ENCODE measurements at regions not wholly inside any gene's neighbourhood (a gene's known extent, or its start where the extent isn't known, plus 50 kb on each side); places are given as distances from the start of the nearest gene placed in this dataset.

DNA sequence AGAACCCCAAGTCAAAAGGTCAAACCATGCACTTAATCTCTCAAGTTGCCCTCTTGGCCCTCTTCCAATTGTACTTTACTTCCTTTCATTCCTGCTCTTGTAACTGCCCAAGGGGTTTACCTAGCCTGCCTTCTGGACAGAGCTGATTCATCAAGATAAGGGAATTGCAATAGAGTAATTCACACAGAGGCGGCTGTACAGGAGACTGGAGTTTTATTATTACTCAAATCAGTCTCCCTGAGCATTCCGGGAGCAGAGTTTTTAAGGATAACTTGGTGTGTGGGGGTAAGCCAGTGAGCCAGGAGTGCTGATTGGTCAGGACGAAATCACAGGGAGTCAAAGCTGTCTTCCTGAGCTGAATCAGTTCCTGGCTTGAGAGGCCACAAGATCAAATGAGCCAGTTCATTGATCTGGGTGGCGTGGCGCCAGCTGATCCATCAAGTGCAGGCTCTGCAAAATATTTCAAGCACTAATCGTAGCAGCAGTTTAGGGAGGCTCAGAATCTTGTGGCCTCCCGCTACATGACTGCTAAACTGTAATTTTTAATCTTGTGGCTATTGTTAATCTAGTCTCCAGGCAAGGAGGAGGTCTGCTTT is 590.0 kb downstream of the EPHA3 start:
- 5% methylated on average over 7 of the region's 7 CpGs for WGBS (ENCODE audit: missing lambda C conversion rate)
- Histone ChIP-seq H3K27ac (no peak overlapping the region), H3K4me3 (no peak overlapping the region), H3K9me3 (0 out of 3 replicates have a peak, but pooled peaks cover 4% of the 10 kb centered on the region), H3K4me1 (no peaks in the 10 kb centered on the region), H3K4me2 (no peak overlapping the region)
- ATAC-seq (no peak), FAIRE-seq (no peak), DNase-seq (ENCODE audit: low read depth in 1 of 2, low spot score in 1 of 2) (no peak)
- TF ChIP-seq RCOR1 (IDR thresholded peaks at IDR 0.05; ENCODE audit: low read depth, low read length) (no peak), KDM5A (IDR thresholded peaks at IDR 0.05) (no peak), TP53 (CRISPR knock-in tag; IDR thresholded peaks at IDR 0.05) (no peak), ZSCAN20 (CRISPR knock-in tag; IDR thresholded peaks at IDR 0.05) (no peak), HOXA7 (CRISPR knock-in tag; IDR thresholded peaks at IDR 0.05) (no peak), ZC3H11A (IDR thresholded peaks at IDR 0.05) (no peak), SREBF2 (IDR thresholded peaks at IDR 0.05) (no peak), JUNB (IDR thresholded peaks at IDR 0.05) (no peak), ZFP36 (IDR thresholded peaks at IDR 0.05; ENCODE audit: borderline replicate concordance, partially characterized antibody) (no peak), RARB (CRISPR knock-in tag; IDR thresholded peaks at IDR 0.05) (no peak), MAZ (IDR thresholded peaks at IDR 0.05; ENCODE audit: borderline replicate concordance, low read depth, low read length) (no peak), NFE2L2 (conservative IDR thresholded peaks at IDR 0.05; ENCODE audit: low read length) (no peak), CBX8 (IDR thresholded peaks at IDR 0.05) (no peak)
- POLR2A ChIA-PET = no interaction called here
- CTCF ChIA-PET = no interaction called here

GRCh38 chr3:89698208-89698830 is 590.9 kb downstream of the EPHA3 start:
- H3K4me2 ChIP-seq = no peak overlapping the region
- WGBS (ENCODE audit: missing lambda C conversion rate) = 31% methylated on average over 3 of the region's 3 CpGs
- 0 out of 3 replicates have a peak, but pooled peaks cover 4% of the 10 kb centered on the region for H3K9me3 ChIP-seq
- ATAC-seq = no peak
- H3K4me3 ChIP-seq = no peak overlapping the region
- DNase-seq (ENCODE audit: low read depth in 1 of 2, low spot score in 1 of 2) = no peak
- FAIRE-seq = no peak
- H3K27ac ChIP-seq = no peak overlapping the region
- ChIA-PET POLR2A (no interaction called here), CTCF (no interaction called here)
- TF ChIP-seq RARB (CRISPR knock-in tag; IDR thresholded peaks at IDR 0.05) = no peak
- no peaks in the 10 kb centered on the region for H3K4me1 ChIP-seq

GRCh38 chr3:89699229-89699628 is 591.8 kb downstream of the EPHA3 start:
- no peak overlapping the region for H3K4me3 ChIP-seq
- TF ChIP-seq USF2 (IDR thresholded peaks at IDR 0.05) (no peak), CHD4 (IDR thresholded peaks at IDR 0.05; ENCODE audit: borderline replicate concordance) (no peak), BCL3 (IDR thresholded peaks at IDR 0.05) (no peak), CBX2 (IDR thresholded peaks at IDR 0.05; ENCODE audit: borderline replicate concordance, low read depth) (no peak), POLR2AphosphoS2 (conservative IDR thresholded peaks at IDR 0.05; ENCODE audit: low read length) (no peak), ZSCAN20 (CRISPR knock-in tag; IDR thresholded peaks at IDR 0.05) (no peak), GATA3 (IDR thresholded peaks at IDR 0.05; ENCODE audit: borderline replicate concordance) (no peak), RNF2 (IDR thresholded peaks at IDR 0.05; ENCODE audit: borderline replicate concordance, low read depth) (no peak), NR3C1 (IDR thresholded peaks at IDR 0.05) (no peak)
- FAIRE-seq (no peak), ATAC-seq (no peak), DNase-seq (ENCODE audit: low read depth in 1 of 2, low spot score in 1 of 2) (no peak)
- H3K4me2 ChIP-seq = no peak overlapping the region
- ChIA-PET POLR2A (no interaction called here), CTCF (no interaction called here)
- H3K4me1 ChIP-seq = no peaks in the 10 kb centered on the region
- H3K27ac ChIP-seq = no peak overlapping the region
- H3K9me3 ChIP-seq = 0 out of 3 replicates have a peak, but pooled peaks cover 4% of the 10 kb centered on the region
- WGBS (ENCODE audit: missing lambda C conversion rate) = 8% methylated on average over 3 of the region's 4 CpGs
